ENCODE measurements at regions not wholly inside any gene's neighbourhood (a gene's known extent, or its start where the extent isn't known, plus 50 kb on each side); places are given as distances from the start of the nearest gene placed in this dataset.
"Not testable (repeated sequence)": the region's sequence is repeated elsewhere in the genome, so short reads cannot be mapped to it uniquely, and the experiment has no call there.

GRCh38 chr3:153553605-153553945, 391.5 kb downstream of the RAP2B start:
- Histone ChIP-seq H3K36me3 (ENCODE audit: insufficient read depth, low read length) (no peaks in the 10 kb centered on the region), H3K27ac (ENCODE audit: low read length) (no peak overlapping the region)
- no peak for ATAC-seq (ENCODE audit: insufficient read depth, low read depth)

DNA sequence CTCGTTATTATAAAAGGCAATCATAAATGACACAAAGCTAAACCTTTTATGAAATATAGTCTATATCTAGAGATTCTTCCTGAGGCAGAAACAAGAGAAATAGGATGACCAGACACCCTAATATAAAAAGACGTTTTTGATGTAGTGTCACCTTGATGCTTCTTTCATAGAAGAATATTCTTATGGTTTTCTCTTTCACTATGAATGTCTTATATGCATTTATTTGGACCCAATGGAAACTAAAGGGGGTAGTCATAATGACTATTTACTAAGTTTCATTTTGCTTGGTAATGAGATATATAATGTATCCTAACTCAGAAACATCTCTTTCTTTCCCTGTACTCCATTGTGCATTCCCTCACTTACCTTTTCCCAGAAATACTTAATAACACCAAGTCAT, 393.9 kb downstream of the RAP2B start:
- H3K9ac ChIP-seq (ENCODE audit: low read depth, low read length), result no peak overlapping the region
- H2AFZ ChIP-seq (ENCODE audit: low read depth, low read length), result no peak overlapping the region
- H3K4me1 ChIP-seq (ENCODE audit: insufficient read depth, low read length), result no peaks in the 10 kb centered on the region
- no peak overlapping the region for H3K4me3 ChIP-seq (ENCODE audit: low read depth in 1 of 2, low read length in 2 of 2)
- no peak for ATAC-seq (ENCODE audit: insufficient read depth, low read depth)
- TF ChIP-seq, protein P1, sequence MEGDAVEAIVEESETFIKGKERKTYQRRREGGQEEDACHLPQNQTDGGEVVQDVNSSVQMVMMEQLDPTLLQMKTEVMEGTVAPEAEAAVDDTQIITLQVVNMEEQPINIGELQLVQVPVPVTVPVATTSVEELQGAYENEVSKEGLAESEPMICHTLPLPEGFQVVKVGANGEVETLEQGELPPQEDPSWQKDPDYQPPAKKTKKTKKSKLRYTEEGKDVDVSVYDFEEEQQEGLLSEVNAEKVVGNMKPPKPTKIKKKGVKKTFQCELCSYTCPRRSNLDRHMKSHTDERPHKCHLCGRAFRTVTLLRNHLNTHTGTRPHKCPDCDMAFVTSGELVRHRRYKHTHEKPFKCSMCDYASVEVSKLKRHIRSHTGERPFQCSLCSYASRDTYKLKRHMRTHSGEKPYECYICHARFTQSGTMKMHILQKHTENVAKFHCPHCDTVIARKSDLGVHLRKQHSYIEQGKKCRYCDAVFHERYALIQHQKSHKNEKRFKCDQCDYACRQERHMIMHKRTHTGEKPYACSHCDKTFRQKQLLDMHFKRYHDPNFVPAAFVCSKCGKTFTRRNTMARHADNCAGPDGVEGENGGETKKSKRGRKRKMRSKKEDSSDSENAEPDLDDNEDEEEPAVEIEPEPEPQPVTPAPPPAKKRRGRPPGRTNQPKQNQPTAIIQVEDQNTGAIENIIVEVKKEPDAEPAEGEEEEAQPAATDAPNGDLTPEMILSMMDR (IDR thresholded peaks at IDR 0.05; ENCODE audit: borderline replicate concordance, extremely low read depth, low read length, poor library complexity, severe bottlenecking), result no peak
- no peak for TF ChIP-seq EZH2 (IDR thresholded peaks at IDR 0.05; ENCODE audit: borderline replicate concordance, low read depth, low read length, severe bottlenecking)
- no peak for DNase-seq
- H3K79me2 ChIP-seq (ENCODE audit: insufficient read depth, low read length), result no peaks in the 10 kb centered on the region
- no peaks in the 10 kb centered on the region for H3K27me3 ChIP-seq (ENCODE audit: insufficient read depth, low read length, poor library complexity)
- H3K9me3 ChIP-seq (ENCODE audit: insufficient read depth, low read length, severe bottlenecking), result no peaks in the 10 kb centered on the region
- no peak overlapping the region for H3K4me2 ChIP-seq (ENCODE audit: insufficient read depth, low read length)
- no peak overlapping the region for H3K27ac ChIP-seq (ENCODE audit: low read length)
- H3K36me3 ChIP-seq (ENCODE audit: insufficient read depth, low read length), result no peaks in the 10 kb centered on the region
- no peaks in the 10 kb centered on the region for H4K20me1 ChIP-seq (ENCODE audit: insufficient read depth, low read length)

More at GRCh38 chr3:153553605-153553945, 391.5 kb downstream of the RAP2B start:
- Histone ChIP-seq H3K4me3 (ENCODE audit: low read depth in 1 of 2, low read length in 2 of 2) (no peak overlapping the region), H3K9me3 (ENCODE audit: insufficient read depth, low read length, severe bottlenecking) (no peaks in the 10 kb centered on the region), H3K27me3 (ENCODE audit: insufficient read depth, low read length, poor library complexity) (no peaks in the 10 kb centered on the region), H3K79me2 (ENCODE audit: insufficient read depth, low read length) (no peaks in the 10 kb centered on the region), H3K4me2 (ENCODE audit: insufficient read depth, low read length) (no peak overlapping the region), H3K9ac (ENCODE audit: low read depth, low read length) (no peak overlapping the region), H4K20me1 (ENCODE audit: insufficient read depth, low read length) (no peaks in the 10 kb centered on the region), H2AFZ (ENCODE audit: low read depth, low read length) (no peak overlapping the region; the same call in 1 of the 2 replicates), H3K4me1 (ENCODE audit: insufficient read depth, low read length) (no peaks in the 10 kb centered on the region)
- DNase-seq, result no peak
- TF ChIP-seq, protein P1 (IDR thresholded peaks at IDR 0.05; ENCODE audit: borderline replicate concordance, extremely low read depth, low read length, poor library complexity, severe bottlenecking), result no peak
- no peak for TF ChIP-seq EZH2 (IDR thresholded peaks at IDR 0.05; ENCODE audit: borderline replicate concordance, low read depth, low read length, severe bottlenecking)

DNA sequence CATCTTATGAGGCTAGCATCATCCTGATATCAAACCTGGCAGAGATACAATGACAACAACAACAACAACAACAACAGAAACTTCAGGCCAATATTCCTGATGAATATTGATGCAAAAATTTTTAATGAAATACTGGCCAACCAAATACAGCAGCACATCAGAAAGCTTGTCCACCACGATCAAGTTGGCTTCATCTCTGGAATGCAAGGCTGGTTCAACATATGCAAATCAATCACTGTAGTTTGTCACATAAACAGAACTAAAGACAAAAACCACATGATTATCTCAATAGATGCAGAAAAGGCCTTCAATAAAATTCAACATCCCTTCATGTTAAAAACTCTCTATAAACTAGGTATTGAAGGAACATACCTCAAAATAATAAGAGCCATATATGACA, 397.3 kb downstream of the RAP2B start:
- DNase-seq; H3K4me3 ChIP-seq (ENCODE audit: low read depth in 1 of 2, low read length in 2 of 2); H3K27me3 ChIP-seq (ENCODE audit: insufficient read depth, low read length, poor library complexity); H4K20me1 ChIP-seq (ENCODE audit: insufficient read depth, low read length); H2AFZ ChIP-seq (ENCODE audit: low read depth, low read length); H3K4me2 ChIP-seq (ENCODE audit: insufficient read depth, low read length); H3K36me3 ChIP-seq (ENCODE audit: insufficient read depth, low read length); ATAC-seq (ENCODE audit: insufficient read depth, low read depth); H3K9ac ChIP-seq (ENCODE audit: low read depth, low read length); H3K4me1 ChIP-seq (ENCODE audit: insufficient read depth, low read length); H3K27ac ChIP-seq (ENCODE audit: low read length); H3K79me2 ChIP-seq (ENCODE audit: insufficient read depth, low read length): not testable (repeated sequence)
- H3K9me3 ChIP-seq (ENCODE audit: insufficient read depth, low read length, severe bottlenecking), result peaks cover 11% of the 10 kb centered on the region

DNA sequence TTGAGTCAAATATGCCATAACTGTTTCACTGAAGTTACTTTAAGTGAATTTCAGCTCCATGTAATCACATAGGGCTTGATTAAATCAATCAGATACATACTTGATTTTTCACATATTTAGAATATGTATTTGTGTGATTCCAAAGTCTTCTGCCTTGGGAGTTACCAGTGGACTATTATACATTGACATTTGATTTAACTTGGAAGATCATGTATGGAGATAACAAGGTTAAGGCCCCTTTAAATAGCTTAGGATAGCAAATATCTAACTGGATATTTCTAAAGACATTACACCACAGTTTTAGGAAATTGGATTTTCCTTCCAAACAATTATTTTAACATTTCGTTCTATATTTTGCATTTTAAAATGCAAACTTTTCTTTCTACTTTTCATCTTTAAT, 405.0 kb downstream of the RAP2B start:
- Histone ChIP-seq H4K20me1 (ENCODE audit: insufficient read depth, low read length) (no peaks in the 10 kb centered on the region), H3K27ac (ENCODE audit: low read length) (no peak overlapping the region), H3K4me2 (ENCODE audit: insufficient read depth, low read length) (no peak overlapping the region), H3K4me3 (ENCODE audit: low read depth in 1 of 2, low read length in 2 of 2) (no peak overlapping the region), H3K79me2 (ENCODE audit: insufficient read depth, low read length) (no peaks in the 10 kb centered on the region), H3K27me3 (ENCODE audit: insufficient read depth, low read length, poor library complexity) (no peaks in the 10 kb centered on the region), H3K9ac (ENCODE audit: low read depth, low read length) (no peak overlapping the region), H2AFZ (ENCODE audit: low read depth, low read length) (no peak overlapping the region), H3K9me3 (ENCODE audit: insufficient read depth, low read length, severe bottlenecking) (peaks cover 13% of the 10 kb centered on the region), H3K4me1 (ENCODE audit: insufficient read depth, low read length) (no peaks in the 10 kb centered on the region), H3K36me3 (ENCODE audit: insufficient read depth, low read length) (no peaks in the 10 kb centered on the region)
- no peak for ATAC-seq (ENCODE audit: insufficient read depth, low read depth)
- no peak for TF ChIP-seq EZH2 (IDR thresholded peaks at IDR 0.05; ENCODE audit: borderline replicate concordance, low read depth, low read length, severe bottlenecking)
- TF ChIP-seq, protein P1 (IDR thresholded peaks at IDR 0.05; ENCODE audit: borderline replicate concordance, extremely low read depth, low read length, poor library complexity, severe bottlenecking), result no peak
- no peak for DNase-seq
